ENCODE measurements at regions not wholly inside any gene's neighbourhood (a gene's known extent, or its start where the extent isn't known, plus 50 kb on each side); places are given as distances from the start of the nearest gene placed in this dataset.
A peak's percentile ranks its signal among the peaks of the same experiment; 100 is the strongest.

GRCh38 chr19:8893419-8893818 lies 61.2 kb downstream of the MBD3L1 start:
- H3K4me3 ChIP-seq (ENCODE audit: low read length): no peak overlapping the region
- DNase-seq (ENCODE audit: low read depth, low spot score): no peak

GRCh38 chr19:8897106-8897505 lies 64.9 kb downstream of the MBD3L1 start:
- no peak for DNase-seq (ENCODE audit: low read depth, low spot score)
- no peak overlapping the region for H3K4me3 ChIP-seq (ENCODE audit: low read length)

GRCh38 chr19:8899356-8899755 lies 67.2 kb downstream of the MBD3L1 start:
- no peak for DNase-seq (ENCODE audit: low read depth, low spot score)
- H3K4me3 ChIP-seq (ENCODE audit: low read length): no peak overlapping the region

GRCh38 chr19:8900421-8900820 lies 68.2 kb downstream of the MBD3L1 start:
- DNase-seq (ENCODE audit: low read depth, low spot score): no peak

GRCh38 chr19:8902520-8902919 lies 70.3 kb downstream of the MBD3L1 start:
- no peak for DNase-seq (ENCODE audit: low read depth, low spot score)
- H3K4me3 ChIP-seq (ENCODE audit: low read length): no peak overlapping the region

More at GRCh38 chr19:8900421-8900820, 68.2 kb downstream of the MBD3L1 start:
- H3K4me3 ChIP-seq (ENCODE audit: low read length): no peak overlapping the region

GRCh38 chr19:8904597-8904996 lies 72.4 kb downstream of the MBD3L1 start:
- H3K4me3 ChIP-seq (ENCODE audit: low read length): no peak overlapping the region
- DNase-seq (ENCODE audit: low read depth, low spot score): no peak

- DNase-seq (ENCODE audit: low read depth, low spot score): no peak
- no peak overlapping the region for H3K4me3 ChIP-seq (ENCODE audit: low read length)
These were observed 73.2 kb downstream of the MBD3L1 start for GRCh38 chr19:8905342-8905741.

GRCh38 chr19:8908066-8908465 lies 75.9 kb downstream of the MBD3L1 start:
- no peak for DNase-seq (ENCODE audit: low read depth, low spot score)
- no peak overlapping the region for H3K4me3 ChIP-seq (ENCODE audit: low read length)

GRCh38 chr19:8910775-8911414 lies 78.7 kb downstream of the MBD3L1 start:
- H3K4me3 ChIP-seq (ENCODE audit: low read length): no peak overlapping the region
- no peak for DNase-seq (ENCODE audit: low read depth, low spot score)

- H3K4me3 ChIP-seq (ENCODE audit: low read length): no peak overlapping the region
- no peak for DNase-seq (ENCODE audit: low read depth, low spot score)
These were observed 83.8 kb downstream of the MBD3L1 start for GRCh38 chr19:8915997-8916396.

- H3K4me3 ChIP-seq (ENCODE audit: low read length): no peak overlapping the region
- peak; percentile 35 for DNase-seq (ENCODE audit: low read depth, low spot score)
These were observed 87.6 kb downstream of the MUC16 start for GRCh38 chr19:8922591-8922990.

- no peak overlapping the region for H3K4me3 ChIP-seq (ENCODE audit: low read length)
- no peak for DNase-seq (ENCODE audit: low read depth, low spot score)
These were observed 85.9 kb downstream of the MUC16 start for GRCh38 chr19:8924283-8924682.

- no peak for DNase-seq (ENCODE audit: low read depth, low spot score)
- no peak overlapping the region for H3K4me3 ChIP-seq (ENCODE audit: low read length)
These were observed 83.9 kb downstream of the MUC16 start for GRCh38 chr19:8926341-8926740.

- no peak for DNase-seq (ENCODE audit: low read depth, low spot score)
- no peak overlapping the region for H3K4me3 ChIP-seq (ENCODE audit: low read length)
These were observed 74.7 kb downstream of the MUC16 start for GRCh38 chr19:8935460-8935859.

- no peak overlapping the region for H3K4me3 ChIP-seq (ENCODE audit: low read length)
- DNase-seq (ENCODE audit: low read depth, low spot score): no peak
These were observed 71.6 kb downstream of the MUC16 start for GRCh38 chr19:8938576-8938975.
